Kidney (tissue), 13 donors: ENCODE measurements at regions not wholly inside any gene's neighbourhood (a gene's known extent, or its start where the extent isn't known, plus 50 kb on each side); places are given as distances from the start of the nearest gene placed in this dataset.

Source experiments
- DNase-seq, 5 donors: peaks; one replicate each; pipeline ENCODE4 v3.0.0-alpha.2; 2013 to 2020
- FAIRE-seq: peaks from 2 replicates; lab custom pipeline; 2012; peaks lifted over from hg19 to GRCh38; lab: Jason Lieb, UNC
- H3K27ac ChIP-seq, 2 donors: one replicate each; pipeline ENCODE4 v1.7.0; 2013; ENCODE audit warnings: low read depth in 2 of 2, low read length in 2 of 2, inconsistent platforms in 1 of 2
- H3K27me3 ChIP-seq: one replicate; pipeline ENCODE4 v1.7.1; 2013; ENCODE audit warnings: low read length, inconsistent platforms; ENCODE audit not compliant: control insufficient read depth, insufficient read depth
- H3K36me3 ChIP-seq, 3 donors: one replicate each; pipeline versions ENCODE4 v1.7.0 to v1.7.1; 2013; ENCODE audit warnings: low read length in 3 of 3, control low read depth in 1 of 3, inconsistent platforms in 1 of 3; ENCODE audit not compliant: insufficient read depth in 3 of 3, control insufficient read depth in 2 of 3
- H3K4me1 ChIP-seq, 3 donors: one replicate each; pipeline versions ENCODE4 v1.7.0 to v1.7.1; 2013; ENCODE audit warnings: low read length in 3 of 3, inconsistent platforms in 1 of 3, low read depth in 1 of 3; ENCODE audit not compliant: control insufficient read depth in 2 of 3, insufficient read depth in 2 of 3
- H3K4me3 ChIP-seq, 3 donors: one replicate each; pipeline versions ENCODE4 v1.7.0 to v1.8.1; 2013; ENCODE audit warnings: low read length in 3 of 3, control low read depth in 1 of 3, inconsistent platforms in 1 of 3
- H3K9ac ChIP-seq, 3 donors: one replicate each; pipeline versions ENCODE4 v1.7.0 to v1.7.1; 2013; ENCODE audit warnings: low read length in 3 of 3, control low read depth in 1 of 3, inconsistent platforms in 1 of 3
- H3K9me3 ChIP-seq, 3 donors: one replicate each; pipeline versions ENCODE4 v1.7.0 to v1.7.1; 2013; ENCODE audit warnings: low read length in 3 of 3, control low read depth in 1 of 3, inconsistent platforms in 1 of 3; ENCODE audit not compliant: control insufficient read depth in 2 of 3, insufficient read depth in 1 of 3
- CTCF ChIP-seq: IDR thresholded peaks from 3 replicates; pipeline ENCODE4 v1.5.1; 2012; ENCODE audit warnings: mild to moderate bottlenecking, moderate library complexity, borderline replicate concordance; ENCODE audit not compliant: insufficient read depth; ENCODE audit errors: extremely low read depth
- intact Hi-C: fragments of 100-400 bp; cut with DNase I; formaldehyde crosslinking; loops from one replicate; pipeline ENCODE4 v1.11.1; 2022
- donor health status: control.
- donor health status: control.
- donor health status: control.
- donor health status: control.
- donor health status: control.
- donor health status: DM: yes; HTN: yes; CAD: no.
- donor health status: Normal renal cell carcinoma (clear cell type).

GRCh38 chr7:34277803-34278199, 372.5 kb downstream of the BMPER start:
- DNase-seq, result no peak
- H3K9ac ChIP-seq, result no peak overlapping the region
- no peaks in the 10 kb centered on the region for H3K4me1 ChIP-seq
- intact Hi-C loops, result no loop called here
- no peak overlapping the region for H3K4me3 ChIP-seq
- H3K36me3 ChIP-seq, result no peaks in the 10 kb centered on the region
- no peak overlapping the region for H3K27ac ChIP-seq
- no peak for FAIRE-seq
- H3K9me3 ChIP-seq, result no peaks in the 10 kb centered on the region
- no peak for TF ChIP-seq CTCF
- no peaks in the 10 kb centered on the region for H3K27me3 ChIP-seq

GRCh38 chr7:34281260-34281659, 375.9 kb downstream of the BMPER start:
- FAIRE-seq, result no peak
- intact Hi-C loops, result no loop called here

GRCh38 chr7:34282271-34282670, 375.7 kb upstream of the NPSR1 start:
- FAIRE-seq (no peak), DNase-seq (no peak)
- Histone ChIP-seq H3K27me3 (no peaks in the 10 kb centered on the region), H3K27ac (no peak overlapping the region), H3K36me3 (no peaks in the 10 kb centered on the region), H3K9me3 (no peaks in the 10 kb centered on the region), H3K9ac (no peak overlapping the region), H3K4me3 (no peak overlapping the region), H3K4me1 (no peaks in the 10 kb centered on the region)
- no peak for TF ChIP-seq CTCF
- intact Hi-C loops, result no loop called here

More at GRCh38 chr7:34281260-34281659, 375.9 kb downstream of the BMPER start:
- H3K4me1 ChIP-seq, result no peaks in the 10 kb centered on the region
- H3K27ac ChIP-seq, result no peak overlapping the region
- H3K27me3 ChIP-seq, result no peaks in the 10 kb centered on the region
- no peak overlapping the region for H3K9ac ChIP-seq
- no peak for TF ChIP-seq CTCF
- no peaks in the 10 kb centered on the region for H3K36me3 ChIP-seq
- no peak for DNase-seq
- H3K9me3 ChIP-seq, result no peaks in the 10 kb centered on the region
- no peak overlapping the region for H3K4me3 ChIP-seq

- Histone ChIP-seq H3K4me1 (no peaks in the 10 kb centered on the region), H3K4me3 (no peak overlapping the region), H3K9ac (no peak overlapping the region), H3K36me3 (no peaks in the 10 kb centered on the region), H3K27me3 (no peaks in the 10 kb centered on the region), H3K27ac (no peak overlapping the region), H3K9me3 (no peaks in the 10 kb centered on the region)
- FAIRE-seq (no peak), DNase-seq (no peak)
- TF ChIP-seq CTCF, result no peak
- intact Hi-C loops, result no loop called here
These were observed 361.4 kb upstream of the NPSR1 start for GRCh38 chr7:34296663-34297062.
